HG03558 (cell line): ENCODE measurements at regions not wholly inside any gene's neighbourhood (a gene's known extent, or its start where the extent isn't known, plus 50 kb on each side); places are given as distances from the start of the nearest gene placed in this dataset.

Source experiments
- ATAC-seq: cut with Tn5 transposase; IDR thresholded peaks from one replicate; pipeline ENCODE4 v1.9.1; 2021; ENCODE audit warnings: moderate number of reproducible peaks; ENCODE audit not compliant: unreplicated experiment; ENCODE audit errors: extremely low read depth

- ATAC-seq: no peak
Observed at GRCh38 chr16:59719121-59719520, 985.0 kb upstream of the GOT2 start.

- no peak for ATAC-seq
Observed at GRCh38 chr16:59707436-59708226, 973.5 kb upstream of the GOT2 start.

- no peak for ATAC-seq
Observed at GRCh38 chr16:59701963-59702930, 968.1 kb upstream of the GOT2 start.

GRCh38 chr16:59699786-59700185 is 965.7 kb upstream of the GOT2 start:
- no peak for ATAC-seq

GRCh38 chr16:59698346-59699020 is 964.4 kb upstream of the GOT2 start:
- no peak for ATAC-seq

GRCh38 chr16:59697761-59698160 is 963.6 kb upstream of the GOT2 start:
- ATAC-seq: no peak

GRCh38 chr16:59697236-59697635 is 963.1 kb upstream of the GOT2 start:
- no peak for ATAC-seq

GRCh38 chr16:59696495-59696894 is 962.4 kb upstream of the GOT2 start:
- no peak for ATAC-seq

GRCh38 chr16:59690216-59690615 is 956.1 kb upstream of the GOT2 start:
- no peak for ATAC-seq

GRCh38 chr16:59688006-59688405 is 953.9 kb upstream of the GOT2 start:
- no peak for ATAC-seq

- no peak for ATAC-seq
Observed at GRCh38 chr16:59686405-59686804, 952.3 kb upstream of the GOT2 start.

- no peak for ATAC-seq
Observed at GRCh38 chr16:59684911-59685310, 950.8 kb upstream of the GOT2 start.

GRCh38 chr16:59683709-59684108 is 949.6 kb upstream of the GOT2 start:
- no peak for ATAC-seq

- no peak for ATAC-seq
Observed at GRCh38 chr16:59665618-59666220, 931.6 kb upstream of the GOT2 start.

- ATAC-seq: no peak
Observed at GRCh38 chr16:59658572-59658971, 924.5 kb upstream of the GOT2 start.

- no peak for ATAC-seq
Observed at GRCh38 chr16:59655031-59655430, 920.9 kb upstream of the GOT2 start.

- ATAC-seq: no peak
Observed at GRCh38 chr16:59654455-59654854, 920.3 kb upstream of the GOT2 start.

GRCh38 chr16:59651662-59652061 is 917.5 kb upstream of the GOT2 start:
- ATAC-seq: no peak

GRCh38 chr16:59645194-59645593 is 911.1 kb upstream of the GOT2 start:
- no peak for ATAC-seq

GRCh38 chr16:59635674-59636073 is 901.6 kb upstream of the GOT2 start:
- no peak for ATAC-seq
